ENCODE measurements at regions not wholly inside any gene's neighbourhood (a gene's known extent, or its start where the extent isn't known, plus 50 kb on each side); places are given as distances from the start of the nearest gene placed in this dataset.

GRCh38 chr13:87087741-87088140, 583.4 kb upstream of the SLITRK5 start:
- H3K27me3 ChIP-seq, result no peaks in the 10 kb centered on the region
- DNase-seq, result no peak
- H3K36me3 ChIP-seq, result no peaks in the 10 kb centered on the region
- H3K4me1 ChIP-seq, result no peaks in the 10 kb centered on the region
- H3K27ac ChIP-seq, result no peak overlapping the region
- no peaks in the 10 kb centered on the region for H3K9me3 ChIP-seq
- no peak overlapping the region for H3K4me3 ChIP-seq
- TF ChIP-seq CTCF (IDR thresholded peaks at IDR 0.05) (no peak), POLR2A (IDR thresholded peaks at IDR 0.05) (no peak)

- Histone ChIP-seq H3K27me3 (no peaks in the 10 kb centered on the region), H3K4me3 (no peak overlapping the region), H3K27ac (no peak overlapping the region), H3K36me3 (no peaks in the 10 kb centered on the region), H3K4me1 (no peaks in the 10 kb centered on the region), H3K9me3 (no peaks in the 10 kb centered on the region)
- no peak for TF ChIP-seq CTCF (IDR thresholded peaks at IDR 0.05)
- no peak for TF ChIP-seq POLR2A (IDR thresholded peaks at IDR 0.05)
- DNase-seq, result no peak
Measured at GRCh38 chr13:87089391-87089790, 581.8 kb upstream of the SLITRK5 start.

GRCh38 chr13:87093399-87093798, 577.8 kb upstream of the SLITRK5 start:
- no peaks in the 10 kb centered on the region for H3K4me1 ChIP-seq

GRCh38 chr13:87094646-87095045, 576.5 kb upstream of the SLITRK5 start:
- Histone ChIP-seq H3K4me1 (no peaks in the 10 kb centered on the region), H3K27me3 (no peaks in the 10 kb centered on the region), H3K27ac (no peak overlapping the region), H3K36me3 (no peaks in the 10 kb centered on the region), H3K4me3 (no peak overlapping the region), H3K9me3 (no peaks in the 10 kb centered on the region)
- TF ChIP-seq POLR2A (IDR thresholded peaks at IDR 0.05) (no peak), CTCF (IDR thresholded peaks at IDR 0.05) (no peak)
- no peak for DNase-seq

More at GRCh38 chr13:87093399-87093798, 577.8 kb upstream of the SLITRK5 start:
- TF ChIP-seq CTCF (IDR thresholded peaks at IDR 0.05) (no peak), POLR2A (IDR thresholded peaks at IDR 0.05) (no peak)
- Histone ChIP-seq H3K36me3 (no peaks in the 10 kb centered on the region), H3K9me3 (no peaks in the 10 kb centered on the region), H3K27me3 (no peaks in the 10 kb centered on the region), H3K4me3 (no peak overlapping the region), H3K27ac (no peak overlapping the region)
- no peak for DNase-seq

GRCh38 chr13:87100431-87100830, 570.7 kb upstream of the SLITRK5 start:
- Histone ChIP-seq H3K4me1 (no peaks in the 10 kb centered on the region), H3K9me3 (no peaks in the 10 kb centered on the region), H3K27me3 (no peaks in the 10 kb centered on the region), H3K36me3 (no peaks in the 10 kb centered on the region), H3K4me3 (no peak overlapping the region), H3K27ac (no peak overlapping the region)
- DNase-seq, result no peak
- TF ChIP-seq POLR2A (IDR thresholded peaks at IDR 0.05), result no peak
- TF ChIP-seq CTCF (IDR thresholded peaks at IDR 0.05), result no peak

GRCh38 chr13:87107651-87108050, 563.5 kb upstream of the SLITRK5 start:
- H3K9me3 ChIP-seq, result no peaks in the 10 kb centered on the region
- H3K4me3 ChIP-seq, result no peak overlapping the region
- H3K36me3 ChIP-seq, result no peaks in the 10 kb centered on the region
- H3K27ac ChIP-seq, result no peak overlapping the region
- no peaks in the 10 kb centered on the region for H3K4me1 ChIP-seq
- no peaks in the 10 kb centered on the region for H3K27me3 ChIP-seq
- no peak for DNase-seq
- no peak for TF ChIP-seq CTCF (IDR thresholded peaks at IDR 0.05)
- TF ChIP-seq POLR2A (IDR thresholded peaks at IDR 0.05), result no peak
